NB4 (cell line): ENCODE measurements at regions not wholly inside any gene's neighbourhood (a gene's known extent, or its start where the extent isn't known, plus 50 kb on each side); places are given as distances from the start of the nearest gene placed in this dataset.

Source experiments
- DNase-seq: peaks from one replicate; pipeline ENCODE4 v3.0.0; 2010; ENCODE audit warnings: low read depth
- H3K4me3 ChIP-seq: one replicate; pipeline ENCODE4 v1.5.1; 2011; ENCODE audit warnings: mild to moderate bottlenecking, low read depth, low read length, moderate library complexity
- MYC ChIP-seq: IDR thresholded peaks from 2 replicates; pipeline ENCODE4 v1.6.1; 2011; ENCODE audit warnings: low read depth, low read length
- POLR2A ChIP-seq: IDR thresholded peaks from 2 replicates; pipeline ENCODE4 v1.6.1; 2011; ENCODE audit warnings: mild to moderate bottlenecking; ENCODE audit not compliant: insufficient read length; ENCODE audit errors: extremely low read depth
- TF ChIP-seq, protein P1 (sequence below): IDR thresholded peaks from one replicate; pipeline ENCODE4 v1.5.1; 2012; ENCODE audit warnings: low read depth, low read length
- TF ChIP-seq, protein P2 (sequence below): IDR thresholded peaks from 2 replicates; pipeline ENCODE4 v1.6.1; 2011; ENCODE audit warnings: low read depth, low read length

DNA sequence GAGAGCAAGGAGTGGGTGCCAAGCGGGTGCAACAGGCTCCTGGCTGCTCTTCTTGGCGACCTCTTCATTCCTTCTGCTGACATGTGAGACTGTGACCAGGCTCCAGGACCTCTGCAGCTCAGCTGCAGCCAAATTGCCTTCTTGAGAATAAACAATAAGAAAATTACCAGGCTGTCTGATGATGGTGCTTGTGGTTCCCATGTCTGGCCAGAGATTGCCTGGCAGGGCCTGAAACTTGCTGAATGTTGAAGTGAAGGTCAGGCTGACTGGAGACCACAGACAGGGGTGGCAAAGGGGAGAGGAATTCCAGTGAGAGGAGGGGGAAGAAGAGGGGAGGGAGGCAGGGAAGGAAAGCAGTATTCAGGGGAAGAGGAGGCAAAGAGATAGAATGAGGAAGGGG, 497.4 kb upstream of the PODXL start:
- DNase-seq, result no peak

DNA sequence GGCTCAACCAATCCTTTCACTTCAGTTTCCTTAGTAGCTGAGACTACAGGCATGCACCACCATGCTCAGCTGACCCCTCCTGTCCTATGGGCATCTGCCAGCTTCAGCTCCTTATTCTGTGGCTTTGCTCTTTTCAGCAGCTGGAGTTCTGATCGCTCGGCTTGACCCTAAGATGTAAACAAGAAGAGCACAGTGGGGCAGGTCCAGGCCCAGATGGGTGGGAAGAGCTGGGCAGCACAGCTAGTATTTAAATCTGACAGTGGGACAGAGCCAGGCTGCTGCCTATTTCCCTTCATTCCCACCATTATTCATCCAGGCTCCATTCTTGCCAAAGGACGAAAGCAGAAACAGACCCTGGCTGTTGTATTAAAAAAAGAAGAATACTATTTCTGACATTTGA, 494.9 kb upstream of the PODXL start:
- no peak for DNase-seq
- TF ChIP-seq MYC, result no peak
- TF ChIP-seq, protein P1, sequence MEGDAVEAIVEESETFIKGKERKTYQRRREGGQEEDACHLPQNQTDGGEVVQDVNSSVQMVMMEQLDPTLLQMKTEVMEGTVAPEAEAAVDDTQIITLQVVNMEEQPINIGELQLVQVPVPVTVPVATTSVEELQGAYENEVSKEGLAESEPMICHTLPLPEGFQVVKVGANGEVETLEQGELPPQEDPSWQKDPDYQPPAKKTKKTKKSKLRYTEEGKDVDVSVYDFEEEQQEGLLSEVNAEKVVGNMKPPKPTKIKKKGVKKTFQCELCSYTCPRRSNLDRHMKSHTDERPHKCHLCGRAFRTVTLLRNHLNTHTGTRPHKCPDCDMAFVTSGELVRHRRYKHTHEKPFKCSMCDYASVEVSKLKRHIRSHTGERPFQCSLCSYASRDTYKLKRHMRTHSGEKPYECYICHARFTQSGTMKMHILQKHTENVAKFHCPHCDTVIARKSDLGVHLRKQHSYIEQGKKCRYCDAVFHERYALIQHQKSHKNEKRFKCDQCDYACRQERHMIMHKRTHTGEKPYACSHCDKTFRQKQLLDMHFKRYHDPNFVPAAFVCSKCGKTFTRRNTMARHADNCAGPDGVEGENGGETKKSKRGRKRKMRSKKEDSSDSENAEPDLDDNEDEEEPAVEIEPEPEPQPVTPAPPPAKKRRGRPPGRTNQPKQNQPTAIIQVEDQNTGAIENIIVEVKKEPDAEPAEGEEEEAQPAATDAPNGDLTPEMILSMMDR, result no peak
- TF ChIP-seq POLR2A, result no peak
- TF ChIP-seq, protein P2, sequence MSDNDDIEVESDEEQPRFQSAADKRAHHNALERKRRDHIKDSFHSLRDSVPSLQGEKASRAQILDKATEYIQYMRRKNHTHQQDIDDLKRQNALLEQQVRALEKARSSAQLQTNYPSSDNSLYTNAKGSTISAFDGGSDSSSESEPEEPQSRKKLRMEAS, result no peak
- H3K4me3 ChIP-seq, result no peak overlapping the region

More for the DNA sequence above, 497.4 kb upstream of the PODXL start:
- TF ChIP-seq, protein P1, result no peak
- TF ChIP-seq POLR2A, result no peak
- TF ChIP-seq, protein P2, result no peak
- no peak overlapping the region for H3K4me3 ChIP-seq

DNA sequence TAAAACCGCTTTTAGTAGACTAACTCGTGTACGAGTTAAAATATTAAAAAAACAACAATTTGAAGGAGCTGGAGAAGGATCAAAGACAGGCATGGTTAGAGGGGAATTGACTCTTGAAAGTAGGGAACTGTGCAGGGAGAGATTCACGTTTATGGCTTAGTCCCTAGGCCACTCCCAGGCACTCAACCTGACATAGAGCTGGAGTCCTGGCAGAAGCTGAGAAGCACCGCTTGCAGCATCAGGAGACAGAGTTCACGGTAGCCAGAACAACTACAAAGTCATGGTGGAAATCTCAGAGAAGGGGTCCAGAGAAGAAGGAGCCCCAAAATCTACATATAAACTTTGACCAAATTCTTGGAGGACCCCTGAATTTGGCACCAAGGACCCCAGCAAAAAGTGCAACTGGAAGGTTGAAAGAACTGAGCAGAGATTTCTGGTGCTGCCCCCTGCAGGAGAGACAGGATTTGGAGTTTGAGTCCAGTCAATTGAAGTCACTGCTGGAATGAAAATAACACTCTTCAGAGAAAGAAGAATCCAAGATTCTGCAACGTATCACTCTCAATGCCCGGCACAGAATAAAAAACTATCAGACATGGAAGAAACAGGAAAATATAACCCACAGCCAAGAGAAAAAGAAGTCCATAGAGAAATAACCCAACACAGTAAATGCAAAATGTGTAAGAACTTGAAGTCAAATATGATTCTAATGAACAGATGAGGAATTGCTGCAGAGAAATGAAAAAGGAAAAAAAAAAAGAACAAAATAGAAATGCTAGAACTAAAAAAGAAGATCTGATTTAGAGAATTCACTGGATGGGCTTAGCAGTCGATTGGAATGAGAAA, 493.3 kb upstream of the PODXL start:
- peak; percentile 45 for DNase-seq
- H3K4me3 ChIP-seq, result no peak overlapping the region
- no peak for TF ChIP-seq POLR2A
- TF ChIP-seq, protein P1, result peak; percentile 87

DNA sequence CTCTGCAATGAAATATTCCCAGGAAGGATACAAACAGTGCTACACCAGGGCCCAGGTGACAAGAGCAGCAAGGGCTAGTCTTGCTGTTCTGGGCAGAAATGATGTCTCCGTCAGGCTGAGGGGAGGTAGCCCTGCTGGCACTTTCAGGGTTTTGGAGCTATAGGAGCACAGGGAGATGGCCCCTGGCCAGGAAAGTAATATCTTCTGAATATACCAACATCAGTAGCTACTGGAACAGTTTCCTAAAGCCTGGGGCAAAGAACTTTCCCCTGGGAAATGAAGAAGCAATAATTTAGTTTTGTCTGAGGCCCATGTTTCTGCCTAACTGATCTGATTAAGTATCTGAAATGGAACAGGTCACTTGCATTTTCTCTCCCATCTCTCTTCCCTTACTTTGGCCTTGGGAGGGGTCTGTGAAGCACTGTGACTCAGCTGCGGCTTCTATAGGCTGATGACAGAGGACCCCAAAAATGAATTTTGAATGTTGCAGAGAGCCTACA, 489.1 kb upstream of the PODXL start:
- TF ChIP-seq, protein P2, result no peak
- TF ChIP-seq POLR2A, result no peak
- no peak for TF ChIP-seq MYC
- TF ChIP-seq, protein P1, result no peak
- DNase-seq, result no peak
- H3K4me3 ChIP-seq, result no peak overlapping the region

DNA sequence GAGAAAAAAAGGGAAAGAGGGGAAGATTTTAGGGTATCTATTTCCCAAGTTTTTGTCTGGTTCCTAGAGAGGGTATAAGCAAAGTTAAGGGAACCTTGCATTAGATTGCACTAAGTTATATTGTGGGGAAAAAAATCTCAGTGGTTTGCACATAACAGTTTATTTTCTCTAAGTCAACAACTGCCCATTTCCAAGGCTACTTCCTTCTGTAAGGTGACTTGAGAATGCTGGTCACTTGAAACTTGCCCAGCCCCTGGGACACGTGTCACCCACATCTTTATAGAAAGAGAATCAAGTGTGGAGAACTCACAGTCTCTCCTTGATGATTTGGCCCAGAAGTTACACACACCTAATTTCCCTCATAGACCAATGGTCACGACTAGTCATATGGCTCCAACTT, 488.6 kb upstream of the PODXL start:
- H3K4me3 ChIP-seq, result no peak overlapping the region
- TF ChIP-seq, protein P2, result no peak
- TF ChIP-seq POLR2A (no peak), MYC (no peak)
- TF ChIP-seq, protein P1, result no peak
- DNase-seq, result no peak
